DOHH2 (cell line): ENCODE measurements at regions not wholly inside any gene's neighbourhood (a gene's known extent, or its start where the extent isn't known, plus 50 kb on each side); places are given as distances from the start of the nearest gene placed in this dataset.

Experiments
- H3F3A ChIP-seq: fragments of 200-600 bp; sonication (generic), shearing (Covaris generic); 2 replicates; pipeline ENCODE4 v1.6.0; 2016; ENCODE audit warnings: antibody characterized with exemption, mild to moderate bottlenecking; ENCODE audit not compliant: control insufficient read depth, insufficient read depth
- H3K27ac ChIP-seq: fragments of 200-600 bp; sonication (generic); 2 replicates; pipeline ENCODE4 v1.5.1; 2014; ENCODE audit warnings: low read depth, mild to moderate bottlenecking, low read length, moderate library complexity
- H3K27me3 ChIP-seq: fragments of 200-600 bp; sonication (generic); 2 replicates; pipeline ENCODE4 v1.6.1; 2014; ENCODE audit warnings: mild to moderate bottlenecking, low read length, mixed read lengths; ENCODE audit not compliant: control insufficient read depth
- H3K36me3 ChIP-seq: fragments of 200-600 bp; sonication (generic); 2 replicates; pipeline ENCODE4 v1.6.1; 2014; ENCODE audit warnings: mild to moderate bottlenecking, low read length, moderate library complexity, mixed read lengths; ENCODE audit not compliant: control insufficient read depth
- H3K4me1 ChIP-seq: fragments of 200-600 bp; sonication (generic); 2 replicates; pipeline ENCODE4 v1.6.1; 2014; ENCODE audit warnings: mild to moderate bottlenecking, low read length, mixed read lengths; ENCODE audit not compliant: control insufficient read depth
- H3K4me2 ChIP-seq: fragments of 200-600 bp; sonication (generic); 2 replicates; pipeline ENCODE4 v1.6.0; 2014; ENCODE audit warnings: mild to moderate bottlenecking, low read length, moderate library complexity
- H3K4me3 ChIP-seq: fragments of 200-600 bp; sonication (generic); 2 replicates; pipeline ENCODE4 v1.5.1; 2014; ENCODE audit warnings: mild to moderate bottlenecking, low read length, mixed read lengths
- H3K79me2 ChIP-seq: fragments of 200-600 bp; sonication (generic); 2 replicates; pipeline ENCODE4 v1.6.1; 2014; ENCODE audit warnings: mild to moderate bottlenecking, low read length, mixed read lengths; ENCODE audit not compliant: control insufficient read depth
- H3K9me2 ChIP-seq: fragments of 200-600 bp; sonication (generic); replicated peaks from 2 replicates; pipeline ENCODE4 v1.6.1; 2014; ENCODE audit warnings: mild to moderate bottlenecking, low read length, mixed read lengths; ENCODE audit not compliant: control insufficient read depth
- H3K9me3 ChIP-seq: fragments of 200-600 bp; sonication (generic); 2 replicates; pipeline ENCODE4 v1.6.1; 2014; ENCODE audit warnings: antibody characterized with exemption, low read length, mixed read lengths; ENCODE audit not compliant: control insufficient read depth, insufficient read depth
- H4K20me1 ChIP-seq: fragments of 200-600 bp; sonication (generic); 2 replicates; pipeline ENCODE4 v1.6.0; 2014; ENCODE audit warnings: low read depth, mild to moderate bottlenecking, antibody characterized with exemption, low read length, moderate library complexity; ENCODE audit not compliant: control insufficient read depth, insufficient read depth
- CTCF ChIP-seq: fragments of 200-600 bp; sonication (generic); IDR thresholded peaks from one replicate; pipeline ENCODE4 v1.5.1; 2014; ENCODE audit warnings: antibody characterized with exemption, mild to moderate bottlenecking, low read depth, low read length; ENCODE audit not compliant: poor library complexity, severe bottlenecking
- EZH2phosphoT487 ChIP-seq: fragments of 200-600 bp; sonication (generic); IDR thresholded peaks from 2 replicates; pipeline ENCODE4 v1.6.1; 2017; ENCODE audit warnings: borderline replicate concordance, mild to moderate bottlenecking, antibody characterized with exemption, low read length, moderate library complexity, mixed read lengths

DNA sequence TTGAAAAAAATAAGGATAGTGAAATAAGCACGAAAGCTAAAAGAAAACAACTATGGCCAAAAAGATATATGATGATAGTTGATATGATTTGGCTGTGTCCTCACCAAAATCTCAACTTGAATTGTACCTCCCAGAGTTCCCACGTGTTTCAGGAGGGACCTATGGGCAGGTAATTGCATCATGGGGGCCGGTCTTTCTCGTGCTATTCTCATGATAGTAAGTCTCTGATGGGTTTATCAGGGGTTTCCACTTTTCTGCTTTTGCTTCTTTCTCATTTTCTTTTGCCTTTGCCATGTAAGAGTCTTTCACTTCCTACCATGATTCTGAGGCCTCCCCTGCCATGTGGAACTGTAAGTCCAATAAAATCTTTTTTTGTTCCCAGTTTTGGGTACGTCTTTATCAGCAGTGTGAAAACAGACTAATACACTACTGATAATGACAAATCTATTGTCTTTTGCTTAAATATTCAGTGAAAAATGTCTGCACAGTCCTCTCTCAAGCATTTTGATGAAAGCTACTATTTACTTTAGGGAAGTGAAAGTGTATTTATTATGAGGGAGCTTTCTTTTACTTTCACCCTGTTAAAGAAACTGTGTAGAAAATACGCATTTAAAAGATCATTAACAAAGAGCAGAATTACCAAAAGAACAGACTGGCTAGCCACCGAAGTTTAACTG is 389.1 kb downstream of the HTR1B start:
- Histone ChIP-seq H3K36me3 (no peaks in the 10 kb centered on the region), H3K9me3 (no peaks in the 10 kb centered on the region), H3K27ac (no peak overlapping the region), H3K79me2 (no peaks in the 10 kb centered on the region), H3K27me3 (no peaks in the 10 kb centered on the region), H3K9me2 (no peaks in the 10 kb centered on the region), H3K4me2 (no peak overlapping the region), H3K4me3 (no peak overlapping the region), H3F3A (no peaks in the 10 kb centered on the region), H3K4me1 (no peaks in the 10 kb centered on the region), H4K20me1 (no peaks in the 10 kb centered on the region)
- TF ChIP-seq CTCF: no peak
- TF ChIP-seq EZH2phosphoT487: no peak

DNA sequence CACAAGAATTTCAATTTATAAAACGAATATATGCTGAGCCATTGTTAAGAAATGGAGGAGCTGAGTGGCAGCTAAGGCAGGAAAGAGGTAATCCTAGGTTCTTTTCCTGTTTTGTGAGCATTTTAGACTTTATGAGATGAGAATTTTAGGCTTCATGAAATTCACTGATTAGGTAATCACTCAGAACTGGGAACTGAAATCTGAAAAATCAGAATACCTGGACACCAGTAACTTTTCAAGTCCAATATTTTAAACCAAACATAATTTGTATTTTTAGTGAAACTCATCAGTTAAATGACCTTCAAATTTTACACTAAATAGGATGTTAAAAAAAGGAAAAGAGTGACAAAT is 389.9 kb downstream of the HTR1B start:
- H3K4me3 ChIP-seq: no peak overlapping the region
- H3K36me3 ChIP-seq: no peaks in the 10 kb centered on the region
- H3K27ac ChIP-seq: no peak overlapping the region
- H3K79me2 ChIP-seq: no peaks in the 10 kb centered on the region
- TF ChIP-seq EZH2phosphoT487 (no peak), CTCF (no peak)
- no peaks in the 10 kb centered on the region for H3K4me1 ChIP-seq
- H3K4me2 ChIP-seq: no peak overlapping the region
- no peaks in the 10 kb centered on the region for H3K9me3 ChIP-seq
- no peaks in the 10 kb centered on the region for H3K9me2 ChIP-seq
- H3K27me3 ChIP-seq: no peaks in the 10 kb centered on the region
- H4K20me1 ChIP-seq: no peaks in the 10 kb centered on the region
- no peaks in the 10 kb centered on the region for H3F3A ChIP-seq

- no peaks in the 10 kb centered on the region for H3K79me2 ChIP-seq
- H3K27ac ChIP-seq: no peak overlapping the region
- H3K27me3 ChIP-seq: no peaks in the 10 kb centered on the region
- TF ChIP-seq CTCF (no peak), EZH2phosphoT487 (no peak)
- H3K36me3 ChIP-seq: no peaks in the 10 kb centered on the region
- H3K4me3 ChIP-seq: no peak overlapping the region
- H3K9me2 ChIP-seq: no peaks in the 10 kb centered on the region
- no peaks in the 10 kb centered on the region for H3K9me3 ChIP-seq
- no peaks in the 10 kb centered on the region for H3K4me1 ChIP-seq
- H3F3A ChIP-seq: no peaks in the 10 kb centered on the region
- no peak overlapping the region for H3K4me2 ChIP-seq
- H4K20me1 ChIP-seq: no peaks in the 10 kb centered on the region
Measured at GRCh38 chr6:77072694-77073409, 390.4 kb downstream of the HTR1B start.
